GM18505 (cell line): ENCODE measurements at regions not wholly inside any gene's neighbourhood (a gene's known extent, or its start where the extent isn't known, plus 50 kb on each side); places are given as distances from the start of the nearest gene placed in this dataset.
"Not testable (repeated sequence)": the region's sequence is repeated elsewhere in the genome, so short reads cannot be mapped to it uniquely, and the experiment has no call there.

Experiments used
- ATAC-seq: cut with Tn5 transposase; IDR thresholded peaks from one replicate; pipeline ENCODE4 v1.9.1; 2021; ENCODE audit not compliant: unreplicated experiment

DNA sequence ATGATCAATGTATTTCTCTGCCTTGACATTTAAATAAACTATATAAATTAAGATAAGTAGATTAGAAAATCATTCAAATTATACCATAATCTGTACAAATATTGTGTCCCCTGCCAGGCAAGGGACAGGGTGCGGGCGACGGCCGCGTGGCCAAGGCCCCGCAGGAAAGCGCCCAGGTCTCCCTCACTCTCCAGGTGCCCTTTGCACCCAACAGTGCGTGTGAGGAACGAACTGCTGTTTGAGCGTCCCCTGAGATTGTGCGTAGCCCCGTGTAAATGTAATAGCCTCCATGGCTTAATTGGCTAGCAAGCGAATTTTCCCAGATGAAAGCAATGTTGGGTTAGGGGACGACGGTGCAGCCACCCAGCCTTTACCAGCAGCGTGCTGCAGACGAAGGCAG, 161.4 kb downstream of the SYT15 start:
- ATAC-seq: not testable (repeated sequence)

DNA sequence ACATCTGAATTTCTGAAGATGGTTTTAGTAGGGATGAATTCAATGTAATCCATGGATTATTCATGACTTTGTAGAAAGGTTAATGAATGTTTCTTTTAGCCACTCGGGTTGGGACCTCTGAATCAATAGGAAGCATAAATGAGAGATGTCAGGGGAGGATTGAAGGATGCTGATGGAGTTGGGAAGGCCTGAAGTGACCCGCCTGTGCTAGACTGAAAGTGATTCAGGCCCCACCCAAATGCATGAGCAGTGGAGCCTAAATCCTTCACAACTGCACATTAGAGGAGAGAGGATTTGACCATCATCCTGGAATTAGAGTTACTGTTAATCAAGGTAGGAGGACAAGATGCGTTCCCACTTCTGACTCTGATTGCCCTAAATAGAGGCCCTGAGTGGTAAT, 162.2 kb upstream of the PTPN20 start:
- not testable (repeated sequence) for ATAC-seq

DNA sequence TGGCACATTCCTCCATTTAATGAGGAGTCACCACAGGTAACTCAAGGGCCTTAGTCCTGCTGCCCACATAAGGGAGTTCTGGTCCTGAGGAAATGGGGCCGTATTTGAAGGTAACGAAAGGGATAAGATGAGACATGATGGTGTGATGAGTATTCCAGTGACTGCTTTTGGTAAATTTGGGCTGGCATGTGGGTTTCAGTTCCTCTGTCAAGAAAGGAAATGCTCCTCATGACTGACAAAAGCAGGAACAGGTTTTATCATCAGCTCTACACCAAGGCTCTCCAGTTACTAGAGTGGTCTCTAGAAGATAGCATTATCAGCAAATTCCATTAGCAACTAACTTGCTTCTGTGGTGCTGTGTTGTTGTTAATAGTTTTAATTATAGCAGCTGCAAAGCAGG, 161.8 kb upstream of the PTPN20 start:
- ATAC-seq: peak; percentile 68

DNA sequence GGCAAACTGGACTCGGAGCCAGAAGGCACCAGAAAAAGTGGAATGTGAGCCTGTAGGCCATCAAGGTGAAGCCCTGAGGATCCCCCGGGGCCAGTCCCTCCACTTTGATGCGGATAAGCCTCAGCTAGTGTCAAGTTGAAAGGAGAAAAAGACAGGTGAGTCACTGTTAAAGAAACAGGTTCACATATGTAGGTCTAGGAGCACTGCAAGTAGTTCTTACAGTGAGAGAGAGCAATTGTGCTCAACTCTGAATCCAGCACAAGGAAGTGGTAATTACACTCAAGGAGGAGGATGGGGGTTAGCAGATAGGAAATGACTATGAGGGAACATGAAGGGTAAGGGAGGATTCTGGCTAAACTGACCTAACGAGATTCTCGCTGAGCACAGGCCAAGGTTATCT, 157.5 kb upstream of the PTPN20 start:
- ATAC-seq: not testable (repeated sequence)

DNA sequence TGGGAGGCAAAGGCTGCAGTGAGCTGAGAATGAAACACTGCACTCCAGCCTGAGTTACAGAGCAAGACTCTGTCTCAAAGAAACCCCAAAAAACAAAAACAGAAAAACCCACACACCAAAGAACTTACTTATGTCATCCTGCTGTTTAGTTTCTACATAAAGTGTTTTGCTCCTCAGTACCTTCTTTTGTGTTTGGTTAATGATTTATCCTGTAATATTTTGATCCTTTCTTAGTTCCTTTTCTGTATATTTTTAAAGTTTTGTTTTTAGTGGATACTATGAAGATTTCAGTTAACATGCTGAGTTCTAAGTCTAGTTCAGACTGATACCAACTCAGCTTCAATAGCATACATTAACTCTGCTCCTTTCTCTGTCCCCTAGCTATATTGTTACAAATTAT, 149.8 kb upstream of the PTPN20 start:
- peak; percentile 88 for ATAC-seq

DNA sequence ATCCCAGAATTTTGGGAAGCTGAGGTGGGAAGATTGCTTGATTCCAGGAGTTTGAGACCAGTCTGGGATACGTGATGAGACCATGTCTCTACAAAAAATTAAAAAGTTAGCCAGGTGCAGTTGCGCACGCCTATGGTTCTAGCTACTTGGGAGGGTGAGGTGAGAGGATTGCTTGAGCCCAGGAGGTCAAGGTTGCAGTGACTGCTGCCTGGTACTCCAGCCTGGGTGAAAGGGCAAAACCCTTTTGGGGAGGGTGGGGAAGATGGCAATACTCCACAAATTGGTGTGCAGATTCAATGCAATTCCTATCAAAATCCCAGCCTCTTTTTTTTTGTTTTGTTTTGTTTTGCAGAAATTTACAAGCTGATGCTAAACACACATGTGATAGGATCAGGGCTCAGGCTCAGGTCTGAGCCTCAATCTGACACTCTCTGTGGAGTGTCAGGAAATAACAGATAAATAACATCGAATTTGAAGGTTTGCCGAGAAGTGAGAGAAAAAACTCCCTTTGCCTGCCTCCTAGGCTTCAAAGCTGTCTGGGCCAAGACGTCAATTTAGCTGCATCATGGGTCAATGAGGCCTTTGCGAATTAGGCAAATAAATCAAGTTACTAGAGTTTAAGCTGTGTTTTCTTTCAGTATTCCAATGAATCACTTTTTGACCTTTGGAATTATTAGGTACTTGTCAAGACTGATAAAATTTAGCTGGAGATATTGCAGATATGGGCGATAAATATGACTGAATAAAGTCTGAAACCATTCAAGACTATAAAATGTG, 142.5 kb upstream of the PTPN20 start:
- not testable (repeated sequence) for ATAC-seq

DNA sequence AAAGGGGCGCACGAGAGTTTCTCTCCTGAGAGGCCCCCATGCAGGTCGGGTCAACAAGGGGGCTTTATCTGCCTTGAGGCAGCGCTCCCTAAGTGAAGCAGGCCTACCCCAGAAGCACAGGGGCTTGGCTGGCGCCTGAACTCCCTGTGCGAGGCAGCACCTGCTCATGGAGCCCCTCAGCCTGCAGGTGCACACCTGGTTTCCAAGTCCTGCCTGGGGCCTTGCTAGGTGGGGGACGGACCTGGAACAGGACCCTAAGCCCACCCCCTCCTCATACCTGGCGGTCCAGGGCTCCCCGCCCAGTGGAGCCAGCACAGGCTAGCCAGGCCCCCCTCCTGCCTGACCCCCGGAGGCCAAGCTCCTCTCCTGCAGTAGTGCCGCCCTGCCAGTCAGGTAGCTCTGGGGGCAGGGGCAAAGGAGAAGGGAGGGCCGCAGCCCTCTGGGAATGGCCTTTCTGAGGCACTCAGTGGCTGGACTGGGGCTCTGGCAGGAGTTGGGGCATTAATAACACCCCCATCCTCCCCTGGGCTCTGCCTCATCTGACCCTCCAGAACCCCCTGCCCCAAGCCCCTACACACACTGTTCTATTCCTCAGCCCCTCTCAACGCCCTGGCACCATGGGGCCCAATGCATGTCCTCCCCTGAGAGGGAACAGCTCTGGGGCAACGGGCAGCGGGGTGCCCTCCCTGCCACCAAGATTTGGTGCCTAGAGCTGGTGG, 137.9 kb upstream of the PTPN20 start:
- ATAC-seq: not testable (repeated sequence)

DNA sequence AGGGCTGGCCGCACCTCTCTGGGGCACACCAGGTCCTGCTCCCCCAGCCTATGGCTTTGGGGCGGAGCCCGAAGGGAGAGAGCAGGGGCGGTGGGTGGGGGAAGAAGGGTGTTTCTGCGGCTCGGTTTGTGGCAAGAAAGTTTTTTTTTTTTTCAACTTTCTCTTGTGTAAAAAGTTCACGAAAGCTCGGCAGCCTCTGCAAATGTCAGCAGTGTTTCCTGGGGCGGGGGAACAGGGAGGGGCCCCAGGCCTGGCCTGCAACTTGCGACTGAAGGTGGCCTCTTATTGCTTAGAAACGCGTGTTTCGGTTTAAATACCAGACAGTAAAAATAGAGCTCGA, 137.4 kb upstream of the PTPN20 start:
- ATAC-seq: not testable (repeated sequence)

DNA sequence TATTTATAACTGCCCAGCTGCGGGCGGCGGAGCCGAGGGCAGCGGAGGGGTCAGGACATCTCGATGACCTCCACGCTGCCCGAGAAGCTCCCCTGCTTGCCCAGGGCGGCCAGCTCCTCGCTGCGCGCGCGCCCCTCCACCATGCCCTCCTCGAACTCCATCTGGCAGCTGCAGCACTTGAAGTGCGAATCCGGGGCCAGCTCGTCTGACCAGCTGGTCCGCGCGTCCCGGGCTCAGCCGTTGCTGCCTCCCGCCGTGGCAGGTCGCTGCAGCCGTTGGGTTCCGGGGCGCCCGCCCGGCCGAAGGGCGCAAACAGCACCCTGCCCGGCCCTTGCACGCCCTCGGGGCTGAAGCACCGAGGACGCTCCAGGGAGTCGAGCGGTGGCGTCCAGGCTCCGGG, 136.9 kb upstream of the PTPN20 start:
- not testable (repeated sequence) for ATAC-seq

DNA sequence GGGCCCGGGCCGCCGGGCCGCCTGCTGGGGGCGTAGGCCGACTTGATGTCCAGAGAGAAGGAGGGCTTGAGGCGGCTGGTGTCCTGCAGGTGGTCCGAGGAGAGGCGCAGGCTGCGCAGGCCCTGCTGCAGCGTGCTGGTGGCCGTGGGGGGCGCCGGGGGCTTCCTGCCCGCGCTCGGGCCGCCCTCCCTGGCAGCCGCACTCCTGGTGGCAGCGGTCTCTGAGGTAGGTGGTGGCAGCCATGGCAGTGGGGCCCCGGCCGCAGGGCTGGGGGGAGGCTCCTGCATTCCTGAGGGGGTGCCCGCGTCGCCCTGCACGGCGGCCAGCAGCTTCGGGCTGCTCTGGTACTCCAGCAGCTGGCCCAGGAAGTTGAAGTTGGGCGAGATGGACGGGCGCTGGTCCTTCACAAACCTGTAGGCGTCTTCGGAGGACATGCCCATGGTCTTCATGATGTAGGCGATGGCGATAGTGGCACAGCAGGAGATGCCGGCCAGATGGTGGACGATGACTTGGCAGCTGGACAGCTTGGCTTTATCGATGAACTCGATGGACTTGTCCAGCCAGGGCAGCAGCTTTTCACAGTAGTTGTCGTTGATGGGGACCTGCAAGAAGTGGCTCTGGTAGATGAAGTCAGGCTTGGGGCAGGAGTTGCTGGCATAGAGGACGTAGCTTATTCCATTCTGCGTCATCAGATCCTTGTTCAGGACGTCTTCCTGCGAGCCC, 136.1 kb upstream of the PTPN20 start:
- not testable (repeated sequence) for ATAC-seq

DNA sequence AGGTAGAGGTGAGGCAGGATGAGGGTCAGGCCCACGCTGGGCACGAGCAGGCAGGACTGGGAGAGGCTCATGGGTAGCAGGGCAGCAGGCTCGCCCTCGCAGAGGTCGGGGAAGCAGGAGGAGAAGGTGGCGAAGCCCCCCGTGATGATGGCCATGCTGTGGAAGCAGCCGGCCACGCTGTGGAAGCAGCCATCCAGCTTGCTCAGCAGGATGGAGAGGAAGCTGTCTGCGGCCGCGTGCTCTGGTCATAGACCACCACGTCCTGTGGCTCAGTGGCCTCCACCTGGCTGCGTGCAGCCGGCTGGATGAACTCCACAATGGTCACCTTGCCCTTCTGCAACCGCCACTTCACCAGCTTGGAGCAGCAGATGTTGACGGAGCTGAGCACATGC, 135.6 kb upstream of the PTPN20 start:
- not testable (repeated sequence) for ATAC-seq

DNA sequence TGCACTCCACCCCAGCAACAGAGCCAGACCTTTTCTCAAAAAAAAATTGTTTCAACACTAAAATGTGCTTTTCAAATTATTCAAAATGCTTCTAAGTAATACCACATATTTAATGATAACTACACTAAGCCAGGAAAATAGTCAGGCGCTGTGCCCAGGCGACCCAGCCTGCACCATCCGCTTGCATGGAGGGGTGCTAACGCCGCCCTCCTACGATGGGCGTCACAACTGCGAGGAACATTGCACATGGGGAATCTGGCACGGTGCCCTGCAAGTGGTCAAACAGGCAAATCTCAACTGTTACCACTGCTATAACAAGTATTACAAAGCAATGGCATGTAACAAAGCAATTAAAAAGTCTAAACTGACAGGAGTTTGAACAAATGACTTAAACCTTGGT, 131.7 kb upstream of the PTPN20 start:
- not testable (repeated sequence) for ATAC-seq

DNA sequence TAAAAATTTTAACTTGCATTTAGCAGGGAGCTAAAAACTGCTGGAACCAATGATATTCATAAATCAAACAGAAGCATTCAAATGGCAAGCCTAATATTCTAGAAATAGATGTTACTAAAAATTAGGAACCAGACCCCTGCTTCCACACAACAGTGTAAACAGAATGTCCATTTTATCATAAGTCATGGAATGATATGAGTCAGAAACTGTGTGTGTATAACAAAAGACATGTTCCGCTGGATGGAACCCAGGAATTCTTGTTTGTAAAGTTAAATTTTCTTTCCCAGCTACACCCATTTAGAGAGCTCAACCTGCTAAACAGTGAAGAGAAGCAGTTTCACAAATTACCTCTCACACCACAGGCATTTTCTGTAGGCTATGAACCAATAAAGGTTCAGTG, 131.1 kb upstream of the PTPN20 start:
- ATAC-seq: not testable (repeated sequence)

DNA sequence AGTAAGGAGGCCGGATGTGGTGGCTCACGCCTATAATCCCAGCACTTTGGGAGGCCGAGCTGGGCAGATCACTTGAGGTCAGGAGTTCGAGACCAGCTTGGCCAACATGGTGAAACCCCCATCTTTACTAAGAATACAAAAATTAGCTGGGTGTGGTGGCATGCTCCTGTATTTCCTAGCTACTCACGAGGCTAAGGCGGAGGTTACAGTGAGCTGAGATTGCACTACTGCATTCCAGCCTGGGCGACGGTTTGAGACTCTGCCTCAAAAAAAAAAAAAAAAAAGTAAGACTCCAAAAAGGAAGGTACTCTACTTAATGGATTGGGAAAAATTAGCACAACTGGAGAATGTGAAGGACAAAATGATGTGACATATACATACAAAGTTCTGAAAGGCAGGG, 130.2 kb upstream of the PTPN20 start:
- not testable (repeated sequence) for ATAC-seq

DNA sequence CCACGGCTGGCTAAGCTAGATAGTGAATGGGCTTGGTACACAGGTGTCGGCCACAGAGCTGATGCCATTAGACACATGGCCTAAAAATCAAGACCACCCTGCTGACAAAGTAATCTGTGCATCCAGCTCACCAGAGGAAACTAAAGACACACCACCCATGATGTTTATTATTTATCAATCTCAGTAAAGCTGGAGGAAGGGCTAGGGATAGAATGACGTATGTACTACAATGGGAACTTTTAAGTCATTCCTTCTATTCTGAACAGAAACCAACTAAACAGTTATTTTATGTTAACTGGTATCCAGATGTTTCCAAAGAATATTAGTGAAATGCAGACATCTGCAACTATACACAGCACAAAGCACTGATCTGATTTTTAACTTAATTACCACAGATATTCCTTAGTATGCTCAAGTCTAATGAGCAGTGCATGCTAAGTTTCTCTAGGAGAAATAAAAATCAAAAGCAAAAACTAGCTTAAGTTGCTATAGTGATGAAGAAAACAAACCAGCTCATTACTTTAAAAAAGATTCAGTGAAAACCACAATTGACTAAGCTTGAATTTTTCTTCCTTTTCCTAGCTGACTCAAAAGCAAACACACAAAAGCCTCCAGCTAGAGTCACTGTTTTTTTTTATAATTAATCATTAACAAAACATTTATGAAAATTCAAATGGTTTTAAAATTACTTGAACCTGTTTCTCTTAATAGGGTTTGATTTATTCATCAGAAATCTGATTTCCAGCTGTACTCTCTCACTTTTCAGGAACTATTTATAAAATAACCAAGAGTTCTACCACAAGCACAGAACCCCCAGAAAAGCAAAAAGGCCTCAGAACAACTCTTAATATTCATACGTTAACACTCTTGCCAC, 129.0 kb upstream of the PTPN20 start:
- peak; percentile 43 for ATAC-seq

DNA sequence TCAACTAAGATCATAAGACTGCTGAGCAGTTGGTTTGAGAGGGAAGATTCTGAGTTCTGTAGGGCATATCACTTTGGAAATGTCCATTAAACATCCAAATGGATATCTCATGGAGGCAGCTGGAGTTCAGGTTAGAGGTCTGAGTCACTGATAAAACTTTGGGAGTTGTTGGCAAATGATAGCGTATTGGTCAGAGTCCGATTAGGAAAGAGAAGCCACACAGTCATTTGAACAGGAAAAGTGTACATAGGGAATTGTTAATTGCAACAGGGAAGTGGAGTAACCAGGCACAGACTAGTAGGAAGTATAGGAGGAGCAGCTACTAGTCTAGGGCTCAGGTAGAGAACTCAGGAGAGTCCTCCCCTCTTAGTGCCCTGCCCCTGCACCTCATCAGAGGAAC, 126.6 kb upstream of the PTPN20 start:
- not testable (repeated sequence) for ATAC-seq

DNA sequence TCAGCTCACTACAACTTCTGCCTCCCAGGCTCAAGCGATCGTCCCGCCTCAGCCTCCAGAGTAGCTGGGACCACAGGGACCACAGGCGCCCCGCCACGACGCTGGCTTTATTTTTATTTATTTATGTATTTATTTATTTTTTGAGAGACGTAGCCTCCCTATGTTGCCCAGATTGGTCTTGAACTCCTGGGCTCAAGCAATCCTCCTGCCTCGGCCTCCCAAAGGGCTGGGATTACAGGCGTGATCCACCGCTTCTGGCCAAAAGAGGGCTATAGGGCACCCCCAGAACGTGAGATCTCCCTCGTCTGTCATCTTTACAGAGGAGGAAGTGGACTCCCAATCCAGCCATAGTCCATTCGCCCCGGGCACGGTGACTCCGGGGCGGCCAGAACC, 125.1 kb upstream of the PTPN20 start:
- ATAC-seq: not testable (repeated sequence)
